ENCODE measurements at regions not wholly inside any gene's neighbourhood (a gene's known extent, or its start where the extent isn't known, plus 50 kb on each side); places are given as distances from the start of the nearest gene placed in this dataset.
"Not testable (repeated sequence)": the region's sequence is repeated elsewhere in the genome, so short reads cannot be mapped to it uniquely, and the experiment has no call there.

DNA sequence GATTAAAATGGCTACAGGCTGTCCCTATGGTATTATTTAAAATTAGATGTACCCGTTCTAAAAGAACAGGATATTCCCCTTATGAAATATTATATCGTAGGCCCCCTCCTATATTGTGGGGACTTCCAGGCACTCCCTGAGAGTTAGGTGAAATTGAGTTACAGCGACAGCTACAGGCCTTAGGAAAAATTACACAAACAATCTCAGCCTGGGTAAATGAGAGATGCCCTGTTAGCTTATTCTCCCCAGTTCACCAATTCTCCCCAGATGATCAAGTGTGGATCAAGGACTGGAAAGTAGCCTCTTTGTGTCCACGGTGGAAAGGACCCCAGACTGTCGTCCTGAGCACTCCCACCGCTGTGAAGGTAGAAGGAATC is 67.1 kb upstream of the FAM90A26 start:
- TF ChIP-seq, protein P1, sequence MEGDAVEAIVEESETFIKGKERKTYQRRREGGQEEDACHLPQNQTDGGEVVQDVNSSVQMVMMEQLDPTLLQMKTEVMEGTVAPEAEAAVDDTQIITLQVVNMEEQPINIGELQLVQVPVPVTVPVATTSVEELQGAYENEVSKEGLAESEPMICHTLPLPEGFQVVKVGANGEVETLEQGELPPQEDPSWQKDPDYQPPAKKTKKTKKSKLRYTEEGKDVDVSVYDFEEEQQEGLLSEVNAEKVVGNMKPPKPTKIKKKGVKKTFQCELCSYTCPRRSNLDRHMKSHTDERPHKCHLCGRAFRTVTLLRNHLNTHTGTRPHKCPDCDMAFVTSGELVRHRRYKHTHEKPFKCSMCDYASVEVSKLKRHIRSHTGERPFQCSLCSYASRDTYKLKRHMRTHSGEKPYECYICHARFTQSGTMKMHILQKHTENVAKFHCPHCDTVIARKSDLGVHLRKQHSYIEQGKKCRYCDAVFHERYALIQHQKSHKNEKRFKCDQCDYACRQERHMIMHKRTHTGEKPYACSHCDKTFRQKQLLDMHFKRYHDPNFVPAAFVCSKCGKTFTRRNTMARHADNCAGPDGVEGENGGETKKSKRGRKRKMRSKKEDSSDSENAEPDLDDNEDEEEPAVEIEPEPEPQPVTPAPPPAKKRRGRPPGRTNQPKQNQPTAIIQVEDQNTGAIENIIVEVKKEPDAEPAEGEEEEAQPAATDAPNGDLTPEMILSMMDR (IDR thresholded peaks at IDR 0.05): peak; percentile 17
- TF ChIP-seq EZH2 (IDR thresholded peaks at IDR 0.05; ENCODE audit: borderline replicate concordance, insufficient read depth, low read depth, low read length, poor library complexity, severe bottlenecking): not testable (repeated sequence)

Measured in B cell (primary cell).